ENCODE measurements at regions not wholly inside any gene's neighbourhood (a gene's known extent, or its start where the extent isn't known, plus 50 kb on each side); places are given as distances from the start of the nearest gene placed in this dataset.

- intact Hi-C loops (cut with DNase I): no loop called here
Measured at GRCh38 chr9:105859428-105860091, 165.2 kb downstream of the TMEM38B start.

GRCh38 chr9:105860516-105860915 is 166.2 kb downstream of the TMEM38B start:
- TF ChIP-seq POLR2A (IDR thresholded peaks at IDR 0.05): no peak
- TF ChIP-seq CTCF (IDR thresholded peaks at IDR 0.05): no peak
- H3K9me3 ChIP-seq: no peaks in the 10 kb centered on the region
- H3K27me3 ChIP-seq: no peaks in the 10 kb centered on the region
- WGBS, 2 donors: 53 to 69% methylated on average over 2 of the region's 2 CpGs
- no peaks in the 10 kb centered on the region for H3K4me1 ChIP-seq
- no peak for DNase-seq
- ATAC-seq: no peak
- H3K36me3 ChIP-seq (replicated peaks in 1 of 2; ENCODE audit: insufficient read depth in 1 of 2, low read depth in 2 of 2): no peaks in the 10 kb centered on the region
- intact Hi-C loops (cut with DNase I): no loop called here
- H3K4me3 ChIP-seq: no peak overlapping the region
- no peak overlapping the region for H3K27ac ChIP-seq

More at GRCh38 chr9:105859428-105860091, 165.2 kb downstream of the TMEM38B start:
- Histone ChIP-seq H3K27me3 (no peaks in the 10 kb centered on the region), H3K36me3 (replicated peaks in 1 of 2; ENCODE audit: insufficient read depth in 1 of 2, low read depth in 2 of 2) (no peaks in the 10 kb centered on the region), H3K4me1 (no peaks in the 10 kb centered on the region), H3K9me3 (no peaks in the 10 kb centered on the region), H3K4me3 (no peak overlapping the region), H3K27ac (no peak overlapping the region)
- TF ChIP-seq POLR2A (IDR thresholded peaks at IDR 0.05): no peak
- TF ChIP-seq CTCF (IDR thresholded peaks at IDR 0.05): no peak
- ATAC-seq (no peak), DNase-seq (no peak)

GRCh38 chr9:105861972-105862371 is 167.6 kb downstream of the TMEM38B start:
- no peaks in the 10 kb centered on the region for H3K36me3 ChIP-seq (replicated peaks in 1 of 2; ENCODE audit: insufficient read depth in 1 of 2, low read depth in 2 of 2)
- DNase-seq (no peak), ATAC-seq (no peak)
- H3K4me1 ChIP-seq: no peaks in the 10 kb centered on the region
- no peak overlapping the region for H3K27ac ChIP-seq
- intact Hi-C loops (cut with DNase I): no loop called here
- no peak for TF ChIP-seq POLR2A (IDR thresholded peaks at IDR 0.05)
- no peak for TF ChIP-seq CTCF (IDR thresholded peaks at IDR 0.05)
- no peaks in the 10 kb centered on the region for H3K27me3 ChIP-seq
- 32 to 36% methylated on average over 2 of the region's 2 CpGs for WGBS, 2 donors
- no peaks in the 10 kb centered on the region for H3K9me3 ChIP-seq
- no peak overlapping the region for H3K4me3 ChIP-seq

GRCh38 chr9:105864248-105864898 is 170.0 kb downstream of the TMEM38B start:
- Histone ChIP-seq H3K27me3 (no peaks in the 10 kb centered on the region), H3K27ac (no peak overlapping the region), H3K9me3 (no peaks in the 10 kb centered on the region), H3K36me3 (replicated peaks in 1 of 2; ENCODE audit: insufficient read depth in 1 of 2, low read depth in 2 of 2) (no peaks in the 10 kb centered on the region), H3K4me3 (no peak overlapping the region), H3K4me1 (no peaks in the 10 kb centered on the region)
- no peak for DNase-seq
- WGBS, 2 donors: 57 to 63% methylated on average over 6 of the region's 6 CpGs
- no peak for ATAC-seq
- intact Hi-C loops (cut with DNase I): no loop called here
- TF ChIP-seq POLR2A (IDR thresholded peaks at IDR 0.05): no peak
- TF ChIP-seq CTCF (IDR thresholded peaks at IDR 0.05): no peak

GRCh38 chr9:105865285-105865684 is 170.9 kb downstream of the TMEM38B start:
- no peak for DNase-seq
- 67 to 79% methylated on average over 4 of the region's 4 CpGs for WGBS, 2 donors

More at GRCh38 chr9:105865285-105865684, 170.9 kb downstream of the TMEM38B start:
- Histone ChIP-seq H3K27me3 (no peaks in the 10 kb centered on the region), H3K36me3 (replicated peaks in 1 of 2; ENCODE audit: insufficient read depth in 1 of 2, low read depth in 2 of 2) (no peaks in the 10 kb centered on the region), H3K9me3 (no peaks in the 10 kb centered on the region), H3K4me1 (no peaks in the 10 kb centered on the region), H3K4me3 (no peak overlapping the region), H3K27ac (no peak overlapping the region)
- no peak for ATAC-seq
- no peak for TF ChIP-seq CTCF (IDR thresholded peaks at IDR 0.05)
- TF ChIP-seq POLR2A (IDR thresholded peaks at IDR 0.05): no peak
- intact Hi-C loops (cut with DNase I): no loop called here
